Neural cell (in vitro differentiated cells): ENCODE measurements at regions not wholly inside any gene's neighbourhood (a gene's known extent, or its start where the extent isn't known, plus 50 kb on each side); places are given as distances from the start of the nearest gene placed in this dataset.

Experiments
- H2AFZ ChIP-seq: fragments of 200-600, 300-800 bp; sonication (generic), shearing (Covaris generic); 2 replicates; pipeline ENCODE4 v1.6.0; 2014; ENCODE audit warnings: low read depth, mild to moderate bottlenecking, antibody characterized with exemption, low read length, moderate library complexity
- H3F3A ChIP-seq: fragments of 200-600 bp; shearing (Covaris generic); 2 replicates; pipeline ENCODE4 v1.6.1; 2016; ENCODE audit warnings: mild to moderate bottlenecking, moderate library complexity, mixed read lengths, antibody characterized with exemption, low read length; ENCODE audit not compliant: insufficient read depth, poor library complexity, severe bottlenecking
- H3K27ac ChIP-seq: fragments of 200-600, 300-800 bp; sonication (generic), shearing (Covaris generic); 2 replicates; pipeline ENCODE4 v1.5.1; 2014; ENCODE audit warnings: mild to moderate bottlenecking, low read length, moderate library complexity
- H3K27me3 ChIP-seq: fragments of 300-800, 200-600 bp; sonication (generic), shearing (Covaris generic); 2 replicates; pipeline ENCODE4 v1.6.0; 2014; ENCODE audit warnings: mild to moderate bottlenecking, low read depth, low read length, moderate library complexity; ENCODE audit not compliant: insufficient read depth
- H3K36me3 ChIP-seq: fragments of 300-800, 200-600 bp; sonication (generic), shearing (Covaris generic); 2 replicates; pipeline ENCODE4 v1.5.1; 2014; ENCODE audit warnings: mild to moderate bottlenecking, antibody characterized with exemption, low read length, moderate library complexity; ENCODE audit not compliant: insufficient read depth
- H3K4me2 ChIP-seq: fragments of 300-800, 200-600 bp; sonication (generic), shearing (Covaris generic); 2 replicates; pipeline ENCODE4 v1.6.0; 2014; ENCODE audit warnings: mild to moderate bottlenecking, low read length
- H3K4me3 ChIP-seq: fragments of 300-800, 200-600 bp; sonication (generic), shearing (Covaris generic); 2 replicates; pipeline ENCODE4 v1.5.1; 2014; ENCODE audit warnings: mild to moderate bottlenecking, low read length, moderate library complexity
- H3K79me2 ChIP-seq: fragments of 200-600 bp; shearing (Covaris generic); replicated peaks from 2 replicates; pipeline ENCODE4 v1.6.0; 2014; ENCODE audit warnings: mild to moderate bottlenecking, low read length, moderate library complexity; ENCODE audit not compliant: insufficient read depth
- H3K9ac ChIP-seq: fragments of 300-800, 200-600 bp; sonication (generic), shearing (Covaris generic); 2 replicates; pipeline ENCODE4 v1.6.1; 2016; ENCODE audit warnings: mild to moderate bottlenecking, low read length, mixed read lengths
- H3K9me2 ChIP-seq: fragments of 200-600 bp; shearing (Covaris generic); 2 replicates; pipeline ENCODE4 v1.6.1; 2016; ENCODE audit warnings: mild to moderate bottlenecking, low read length, mixed read lengths; ENCODE audit not compliant: insufficient read depth
- H3K9me3 ChIP-seq: fragments of 200-600, 300-800 bp; sonication (generic), shearing (Covaris generic); 2 replicates; pipeline ENCODE4 v1.6.1; 2016; ENCODE audit warnings: mild to moderate bottlenecking, mixed run types, low read length, moderate library complexity, mixed read lengths
- H4K20me1 ChIP-seq: fragments of 200-600 bp; shearing (Covaris generic); 2 replicates; pipeline ENCODE4 v1.6.1; 2016; ENCODE audit warnings: mild to moderate bottlenecking, mixed run types; ENCODE audit not compliant: insufficient read depth
- EP300 ChIP-seq: fragments of 450-650 bp; conservative IDR thresholded peaks from 2 replicates; pipeline ENCODE4 v1.6.1; 2014; ENCODE audit warnings: antibody characterized with exemption, mild to moderate bottlenecking, moderate library complexity; ENCODE audit not compliant: poor library complexity, severe bottlenecking
- EZH2 ChIP-seq: fragments of 200-600, 300-800 bp; shearing (Covaris generic), sonication (generic); IDR thresholded peaks from 2 replicates; pipeline ENCODE4 v1.6.1; 2014; ENCODE audit warnings: antibody characterized with exemption, low read length, borderline replicate concordance, mild to moderate bottlenecking; ENCODE audit not compliant: insufficient read depth, poor library complexity, severe bottlenecking
- MXI1 ChIP-seq: fragments of 450-650 bp; conservative IDR thresholded peaks from 2 replicates; pipeline ENCODE4 v1.6.1; 2014; ENCODE audit warnings: antibody characterized with exemption, mild to moderate bottlenecking; ENCODE audit not compliant: poor library complexity, severe bottlenecking
- POLR2AphosphoS5 ChIP-seq: IDR thresholded peaks from 2 replicates; pipeline ENCODE4 v1.6.1; 2012
- RAD21 ChIP-seq: fragments of 450-650 bp; conservative IDR thresholded peaks from 2 replicates; pipeline ENCODE4 v1.6.1; 2014; ENCODE audit warnings: antibody characterized with exemption, mild to moderate bottlenecking, moderate library complexity
- SMC3 ChIP-seq: fragments of 450-650 bp; conservative IDR thresholded peaks from 2 replicates; pipeline ENCODE4 v1.6.1; 2014; ENCODE audit warnings: antibody characterized with exemption, mild to moderate bottlenecking, moderate library complexity; ENCODE audit not compliant: poor library complexity
- TAF1 ChIP-seq: IDR thresholded peaks from 2 replicates; pipeline ENCODE4 v1.6.1; 2012; ENCODE audit warnings: low read depth
- TF ChIP-seq, protein P1 (sequence below): fragments of 450-650 bp; IDR thresholded peaks from 2 replicates; pipeline ENCODE4 v1.5.1; 2014; ENCODE audit warnings: antibody characterized with exemption, mild to moderate bottlenecking, moderate library complexity; ENCODE audit not compliant: poor library complexity, severe bottlenecking
- TF ChIP-seq, protein P2 (sequence below): IDR thresholded peaks from 2 replicates; pipeline ENCODE4 v1.6.1; 2012; ENCODE audit warnings: borderline replicate concordance

DNA sequence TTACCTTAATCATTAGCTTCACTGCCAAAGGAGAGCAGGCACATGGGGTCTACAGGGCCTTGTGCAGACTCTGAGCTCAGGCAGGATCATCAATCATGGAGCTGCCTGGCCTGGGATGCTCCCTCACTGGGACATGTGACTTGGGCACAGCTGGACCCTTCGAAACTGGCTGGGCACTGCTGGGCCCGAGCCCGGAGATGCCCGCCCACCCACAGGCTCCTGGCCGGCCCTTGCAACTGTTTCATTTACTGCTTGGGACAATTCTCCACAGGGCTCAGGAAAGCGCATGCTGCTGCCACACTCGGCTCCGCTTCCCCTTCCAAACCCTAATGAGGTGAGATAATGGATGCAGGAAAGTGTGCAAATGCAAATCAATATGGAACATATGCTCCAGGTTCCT lies 387.5 kb downstream of the TRIM36 start:
- H3K4me2 ChIP-seq: no peak overlapping the region
- no peaks in the 10 kb centered on the region for H3K36me3 ChIP-seq
- H3K27ac ChIP-seq: no peak overlapping the region
- no peak overlapping the region for H3K4me3 ChIP-seq
- no peaks in the 10 kb centered on the region for H3K9me3 ChIP-seq
- H2AFZ ChIP-seq: no peak overlapping the region
- no peaks in the 10 kb centered on the region for H3K9me2 ChIP-seq
- H3F3A ChIP-seq: no peaks in the 10 kb centered on the region
- no peaks in the 10 kb centered on the region for H3K79me2 ChIP-seq
- no peak overlapping the region for H3K9ac ChIP-seq
- no peaks in the 10 kb centered on the region for H4K20me1 ChIP-seq
- no peaks in the 10 kb centered on the region for H3K27me3 ChIP-seq
- TF ChIP-seq, protein P1, sequence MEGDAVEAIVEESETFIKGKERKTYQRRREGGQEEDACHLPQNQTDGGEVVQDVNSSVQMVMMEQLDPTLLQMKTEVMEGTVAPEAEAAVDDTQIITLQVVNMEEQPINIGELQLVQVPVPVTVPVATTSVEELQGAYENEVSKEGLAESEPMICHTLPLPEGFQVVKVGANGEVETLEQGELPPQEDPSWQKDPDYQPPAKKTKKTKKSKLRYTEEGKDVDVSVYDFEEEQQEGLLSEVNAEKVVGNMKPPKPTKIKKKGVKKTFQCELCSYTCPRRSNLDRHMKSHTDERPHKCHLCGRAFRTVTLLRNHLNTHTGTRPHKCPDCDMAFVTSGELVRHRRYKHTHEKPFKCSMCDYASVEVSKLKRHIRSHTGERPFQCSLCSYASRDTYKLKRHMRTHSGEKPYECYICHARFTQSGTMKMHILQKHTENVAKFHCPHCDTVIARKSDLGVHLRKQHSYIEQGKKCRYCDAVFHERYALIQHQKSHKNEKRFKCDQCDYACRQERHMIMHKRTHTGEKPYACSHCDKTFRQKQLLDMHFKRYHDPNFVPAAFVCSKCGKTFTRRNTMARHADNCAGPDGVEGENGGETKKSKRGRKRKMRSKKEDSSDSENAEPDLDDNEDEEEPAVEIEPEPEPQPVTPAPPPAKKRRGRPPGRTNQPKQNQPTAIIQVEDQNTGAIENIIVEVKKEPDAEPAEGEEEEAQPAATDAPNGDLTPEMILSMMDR: no peak
- TF ChIP-seq POLR2AphosphoS5 (no peak), RAD21 (no peak), MXI1 (no peak), EZH2 (no peak), TAF1 (no peak), SMC3 (no peak), EP300 (no peak)
- TF ChIP-seq, protein P2, sequence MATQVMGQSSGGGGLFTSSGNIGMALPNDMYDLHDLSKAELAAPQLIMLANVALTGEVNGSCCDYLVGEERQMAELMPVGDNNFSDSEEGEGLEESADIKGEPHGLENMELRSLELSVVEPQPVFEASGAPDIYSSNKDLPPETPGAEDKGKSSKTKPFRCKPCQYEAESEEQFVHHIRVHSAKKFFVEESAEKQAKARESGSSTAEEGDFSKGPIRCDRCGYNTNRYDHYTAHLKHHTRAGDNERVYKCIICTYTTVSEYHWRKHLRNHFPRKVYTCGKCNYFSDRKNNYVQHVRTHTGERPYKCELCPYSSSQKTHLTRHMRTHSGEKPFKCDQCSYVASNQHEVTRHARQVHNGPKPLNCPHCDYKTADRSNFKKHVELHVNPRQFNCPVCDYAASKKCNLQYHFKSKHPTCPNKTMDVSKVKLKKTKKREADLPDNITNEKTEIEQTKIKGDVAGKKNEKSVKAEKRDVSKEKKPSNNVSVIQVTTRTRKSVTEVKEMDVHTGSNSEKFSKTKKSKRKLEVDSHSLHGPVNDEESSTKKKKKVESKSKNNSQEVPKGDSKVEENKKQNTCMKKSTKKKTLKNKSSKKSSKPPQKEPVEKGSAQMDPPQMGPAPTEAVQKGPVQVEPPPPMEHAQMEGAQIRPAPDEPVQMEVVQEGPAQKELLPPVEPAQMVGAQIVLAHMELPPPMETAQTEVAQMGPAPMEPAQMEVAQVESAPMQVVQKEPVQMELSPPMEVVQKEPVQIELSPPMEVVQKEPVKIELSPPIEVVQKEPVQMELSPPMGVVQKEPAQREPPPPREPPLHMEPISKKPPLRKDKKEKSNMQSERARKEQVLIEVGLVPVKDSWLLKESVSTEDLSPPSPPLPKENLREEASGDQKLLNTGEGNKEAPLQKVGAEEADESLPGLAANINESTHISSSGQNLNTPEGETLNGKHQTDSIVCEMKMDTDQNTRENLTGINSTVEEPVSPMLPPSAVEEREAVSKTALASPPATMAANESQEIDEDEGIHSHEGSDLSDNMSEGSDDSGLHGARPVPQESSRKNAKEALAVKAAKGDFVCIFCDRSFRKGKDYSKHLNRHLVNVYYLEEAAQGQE: no peak

DNA sequence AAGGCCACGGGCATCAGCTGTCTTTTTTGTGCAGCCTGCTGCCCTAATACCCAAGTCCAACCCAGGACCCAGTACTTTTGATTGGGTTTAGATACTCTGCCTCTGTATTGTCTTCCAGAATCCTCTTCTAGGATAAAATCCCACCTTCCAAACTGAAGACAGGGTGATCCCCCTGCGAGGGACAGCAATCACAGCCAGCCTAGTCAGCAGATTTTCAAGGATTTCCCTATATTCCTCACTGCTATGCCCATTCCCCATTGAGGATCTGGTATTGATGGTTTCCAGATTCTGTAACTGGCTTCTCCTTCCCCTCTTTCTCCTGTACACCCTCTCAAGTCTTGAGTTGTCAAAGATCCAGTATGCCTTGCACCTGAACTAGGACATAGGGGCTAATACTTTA lies 389.4 kb downstream of the TRIM36 start:
- Histone ChIP-seq H3K9me2 (no peaks in the 10 kb centered on the region), H4K20me1 (no peaks in the 10 kb centered on the region), H3K9ac (no peak overlapping the region), H3K9me3 (no peaks in the 10 kb centered on the region), H3K4me2 (no peak overlapping the region), H3K27me3 (no peaks in the 10 kb centered on the region), H3K79me2 (no peaks in the 10 kb centered on the region), H2AFZ (no peak overlapping the region), H3K27ac (no peak overlapping the region), H3K36me3 (no peaks in the 10 kb centered on the region), H3K4me3 (no peak overlapping the region), H3F3A (no peaks in the 10 kb centered on the region)
- no peak for TF ChIP-seq SMC3
- TF ChIP-seq RAD21: no peak
- TF ChIP-seq, protein P2: no peak
- TF ChIP-seq EZH2: no peak
- TF ChIP-seq, protein P1: no peak
- no peak for TF ChIP-seq TAF1
- TF ChIP-seq POLR2AphosphoS5: no peak
- TF ChIP-seq MXI1: no peak
- no peak for TF ChIP-seq EP300
